Gastrocnemius medialis (tissue), 4 donors: ENCODE measurements at regions not wholly inside any gene's neighbourhood (a gene's known extent, or its start where the extent isn't known, plus 50 kb on each side); places are given as distances from the start of the nearest gene placed in this dataset.

Experiments
- ATAC-seq, 2 donors: fragments of 150-250 bp; one replicate each; pipeline ENCODE4 v1.9.1; 2016
- DNase-seq, 2 donors: peaks; one replicate each; pipeline ENCODE4 v3.0.0-alpha.2; 2019
- H3K27ac ChIP-seq, 4 donors: fragments of 200-600 bp; sonication (generic); 1 replicate in 1 of 4; 2 replicates in 3 of 4; pipeline ENCODE4 v1.5.1; 2016 to 2018; ENCODE audit warnings: mild to moderate bottlenecking in 2 of 4, moderate library complexity in 1 of 4
- H3K27me3 ChIP-seq, 3 donors: fragments of 200-600 bp; sonication (generic) in 2 of 3; 1 replicate in 1 of 3; 2 replicates in 2 of 3; pipeline versions ENCODE4 v1.5.1 to v1.6.0; 2016 to 2019; ENCODE audit warnings: mild to moderate bottlenecking in 1 of 3, moderate library complexity in 1 of 3
- H3K36me3 ChIP-seq, 2 donors: fragments of 200-600 bp; sonication (generic) in 1 of 2; one replicate each; pipeline ENCODE4 v1.5.1; 2017 to 2018
- H3K4me1 ChIP-seq, 2 donors: fragments of 200-600 bp; sonication (generic) in 1 of 2; one replicate each; pipeline ENCODE4 v1.5.1; 2016 to 2017; ENCODE audit warnings: mild to moderate bottlenecking in 2 of 2
- H3K4me3 ChIP-seq, 4 donors: fragments of 200-600 bp; sonication (generic) in 3 of 4; 1 replicate in 1 of 4; 2 replicates in 3 of 4; pipeline ENCODE4 v1.5.1; 2016 to 2019; ENCODE audit warnings: mild to moderate bottlenecking in 2 of 4
- H3K9me3 ChIP-seq, 3 donors: fragments of 200-600 bp; sonication (generic) in 2 of 3; 1 replicate in 1 of 3; 2 replicates in 2 of 3; pipeline ENCODE4 v1.5.1; 2016 to 2019
- CTCF ChIP-seq, 5 experiments: fragments of 450-650 bp in 3 of 5; fragments of 200-600 bp in 2 of 5; sonication (generic) in 2 of 5; IDR thresholded peaks in 4 of 5; conservative IDR thresholded peaks in 1 of 5; 1 replicate in 4 of 5; 2 replicates in 1 of 5; pipeline ENCODE4 v1.5.1; 2016 to 2019; ENCODE audit warnings: antibody characterized with exemption in 5 of 5, mild to moderate bottlenecking in 3 of 5, moderate library complexity in 3 of 5
- POLR2A ChIP-seq, 2 donors: fragments of 450-650 bp; IDR thresholded peaks; one replicate each; pipeline ENCODE4 v1.6.1; 2017; ENCODE audit warnings: antibody characterized with exemption in 2 of 2, mild to moderate bottlenecking in 2 of 2, moderate library complexity in 2 of 2
- in situ Hi-C, 4 donors: fragments of 200-750 bp; cut with MboI; loops; one replicate each; pipeline versions ENCODE4 v1.15.0 to v1.8.0; 2017; ENCODE audit warnings: low sequenced_read_pairs in 4 of 4
- intact Hi-C: fragments of 100-400 bp; cut with DNase I; formaldehyde crosslinking; loops from one replicate; pipeline ENCODE4 v1.15.1; 2023; ENCODE audit warnings: low total_unique reads

GRCh38 chr9:32069169-32069813 is 315.2 kb upstream of the ACO1 start:
- TF ChIP-seq CTCF (IDR thresholded peaks at IDR 0.05 in 4 of 5, conservative IDR thresholded peaks at IDR 0.05 in 1 of 5): no peak
- no peak for TF ChIP-seq POLR2A (IDR thresholded peaks at IDR 0.05)
- no peak for DNase-seq
- H3K36me3 ChIP-seq: no peaks in the 10 kb centered on the region
- no peak overlapping the region for H3K4me3 ChIP-seq
- no peaks in the 10 kb centered on the region for H3K9me3 ChIP-seq
- H3K4me1 ChIP-seq: no peaks in the 10 kb centered on the region
- intact Hi-C loops: no loop called here
- ATAC-seq: no peak
- in situ Hi-C loops: no loop called here
- no peaks in the 10 kb centered on the region for H3K27me3 ChIP-seq
- no peak overlapping the region for H3K27ac ChIP-seq

- Histone ChIP-seq H3K4me1 (no peaks in the 10 kb centered on the region), H3K4me3 (no peak overlapping the region), H3K27ac (no peak overlapping the region), H3K9me3 (no peaks in the 10 kb centered on the region), H3K27me3 (no peaks in the 10 kb centered on the region), H3K36me3 (no peaks in the 10 kb centered on the region)
- no peak for DNase-seq
- intact Hi-C loops: no loop called here
- no peak for ATAC-seq
- in situ Hi-C loops: no loop called here
- TF ChIP-seq CTCF (IDR thresholded peaks at IDR 0.05 in 4 of 5, conservative IDR thresholded peaks at IDR 0.05 in 1 of 5) (no peak), POLR2A (IDR thresholded peaks at IDR 0.05) (no peak)
Measured at GRCh38 chr9:32069969-32070368, 314.5 kb upstream of the ACO1 start.

DNA sequence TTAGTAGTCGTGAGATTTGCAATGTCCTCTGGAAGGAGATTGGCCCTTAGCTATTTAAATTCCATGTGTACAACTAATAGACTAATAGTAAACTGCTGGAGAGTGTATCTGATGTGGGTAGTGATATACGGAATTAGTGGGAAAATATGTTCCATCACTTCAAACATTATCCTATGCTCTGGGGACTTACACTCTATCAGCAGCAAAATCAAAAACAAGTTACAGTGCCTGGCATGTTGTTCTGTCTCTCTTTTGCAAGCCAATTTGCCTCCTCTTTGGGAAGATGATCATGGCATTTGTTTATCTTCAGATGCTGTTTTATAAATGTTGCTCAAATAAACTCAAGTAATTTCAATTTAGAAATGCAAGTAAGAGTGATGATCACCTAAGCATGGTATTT is 311.9 kb upstream of the ACO1 start:
- in situ Hi-C loops: no loop called here
- TF ChIP-seq POLR2A (IDR thresholded peaks at IDR 0.05): no peak
- no peak for TF ChIP-seq CTCF (IDR thresholded peaks at IDR 0.05 in 4 of 5, conservative IDR thresholded peaks at IDR 0.05 in 1 of 5)
- ATAC-seq: no peak

DNA sequence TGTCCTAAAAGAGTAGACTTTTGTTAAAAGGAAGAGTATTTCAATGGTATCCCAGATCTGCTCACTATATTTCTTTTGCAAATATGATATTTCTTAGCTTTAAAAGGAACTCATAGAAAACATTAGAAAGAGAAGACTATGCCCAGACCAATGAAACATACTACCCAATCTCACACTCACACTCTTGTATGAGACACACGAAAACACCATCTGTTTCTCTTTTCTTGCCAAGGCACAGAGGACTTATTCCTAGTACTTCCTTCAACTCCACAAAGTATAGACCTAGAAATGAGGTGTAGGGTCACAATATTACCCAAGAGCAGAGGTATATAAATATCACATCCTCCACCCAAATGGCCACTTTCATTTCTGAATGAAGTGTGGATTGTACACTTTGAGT is 292.4 kb upstream of the ACO1 start:
- Histone ChIP-seq H3K27ac (no peak overlapping the region), H3K4me1 (no peaks in the 10 kb centered on the region), H3K27me3 (no peaks in the 10 kb centered on the region), H3K36me3 (no peaks in the 10 kb centered on the region), H3K9me3 (no peaks in the 10 kb centered on the region), H3K4me3 (no peak overlapping the region)
- ATAC-seq (no peak), DNase-seq (no peak)
- intact Hi-C loops: no loop called here
- TF ChIP-seq POLR2A (IDR thresholded peaks at IDR 0.05) (no peak), CTCF (IDR thresholded peaks at IDR 0.05 in 4 of 5, conservative IDR thresholded peaks at IDR 0.05 in 1 of 5) (no peak)
- in situ Hi-C loops: no loop called here

More for the DNA sequence above, 311.9 kb upstream of the ACO1 start:
- H3K4me1 ChIP-seq: no peaks in the 10 kb centered on the region
- no peaks in the 10 kb centered on the region for H3K9me3 ChIP-seq
- DNase-seq: no peak
- no peak overlapping the region for H3K27ac ChIP-seq
- intact Hi-C loops: no loop called here
- H3K27me3 ChIP-seq: no peaks in the 10 kb centered on the region
- no peaks in the 10 kb centered on the region for H3K36me3 ChIP-seq
- no peak overlapping the region for H3K4me3 ChIP-seq

- no peak for TF ChIP-seq POLR2A (IDR thresholded peaks at IDR 0.05)
- TF ChIP-seq CTCF (IDR thresholded peaks at IDR 0.05 in 4 of 5, conservative IDR thresholded peaks at IDR 0.05 in 1 of 5): no peak
- Histone ChIP-seq H3K4me3 (no peak overlapping the region), H3K36me3 (no peaks in the 10 kb centered on the region), H3K27me3 (no peaks in the 10 kb centered on the region), H3K27ac (no peak overlapping the region), H3K4me1 (no peaks in the 10 kb centered on the region), H3K9me3 (no peaks in the 10 kb centered on the region)
- ATAC-seq (no peak), DNase-seq (no peak)
- intact Hi-C loops: no loop called here
- in situ Hi-C loops: no loop called here
Measured at GRCh38 chr9:32117291-32117690, 267.2 kb upstream of the ACO1 start.
